Testis (tissue), 2 donors: ENCODE measurements at regions not wholly inside any gene's neighbourhood (a gene's known extent, or its start where the extent isn't known, plus 50 kb on each side); places are given as distances from the start of the nearest gene placed in this dataset.

Source experiments
- POLR2A ChIP-seq: fragments of 450-650 bp; IDR thresholded peaks from one replicate; pipeline ENCODE4 v1.6.1; 2017; ENCODE audit warnings: antibody characterized with exemption, mild to moderate bottlenecking, moderate library complexity
- TF ChIP-seq, protein P1 (sequence below), 3 experiments: fragments of 450-650 bp in 2 of 3; fragments of 200-600 bp in 1 of 3; sonication (generic) in 1 of 3; IDR thresholded peaks; one replicate each; pipeline ENCODE4 v1.5.1; 2016 to 2019; ENCODE audit warnings: antibody characterized with exemption in 3 of 3, mild to moderate bottlenecking in 2 of 3, moderate library complexity in 1 of 3

DNA sequence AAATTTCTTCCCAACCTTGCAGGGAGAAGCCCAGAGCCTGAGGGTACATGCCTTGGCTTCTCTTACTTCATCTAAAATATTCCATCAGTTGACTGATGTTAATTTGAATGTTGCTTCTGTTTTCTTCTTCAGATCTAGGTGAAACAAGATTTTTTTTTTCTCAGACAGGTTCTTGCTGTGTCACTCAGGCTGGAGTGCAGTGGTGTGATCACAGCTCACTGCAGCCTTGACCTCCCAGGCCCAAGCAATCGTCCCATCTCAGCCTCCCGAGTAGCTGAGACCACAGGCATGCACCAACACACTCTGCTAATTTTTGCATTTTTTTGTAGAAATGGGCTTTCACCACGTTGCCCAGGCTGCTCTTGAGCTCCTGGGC, 62.1 kb upstream of the KLF3 start:
- TF ChIP-seq, protein P1, sequence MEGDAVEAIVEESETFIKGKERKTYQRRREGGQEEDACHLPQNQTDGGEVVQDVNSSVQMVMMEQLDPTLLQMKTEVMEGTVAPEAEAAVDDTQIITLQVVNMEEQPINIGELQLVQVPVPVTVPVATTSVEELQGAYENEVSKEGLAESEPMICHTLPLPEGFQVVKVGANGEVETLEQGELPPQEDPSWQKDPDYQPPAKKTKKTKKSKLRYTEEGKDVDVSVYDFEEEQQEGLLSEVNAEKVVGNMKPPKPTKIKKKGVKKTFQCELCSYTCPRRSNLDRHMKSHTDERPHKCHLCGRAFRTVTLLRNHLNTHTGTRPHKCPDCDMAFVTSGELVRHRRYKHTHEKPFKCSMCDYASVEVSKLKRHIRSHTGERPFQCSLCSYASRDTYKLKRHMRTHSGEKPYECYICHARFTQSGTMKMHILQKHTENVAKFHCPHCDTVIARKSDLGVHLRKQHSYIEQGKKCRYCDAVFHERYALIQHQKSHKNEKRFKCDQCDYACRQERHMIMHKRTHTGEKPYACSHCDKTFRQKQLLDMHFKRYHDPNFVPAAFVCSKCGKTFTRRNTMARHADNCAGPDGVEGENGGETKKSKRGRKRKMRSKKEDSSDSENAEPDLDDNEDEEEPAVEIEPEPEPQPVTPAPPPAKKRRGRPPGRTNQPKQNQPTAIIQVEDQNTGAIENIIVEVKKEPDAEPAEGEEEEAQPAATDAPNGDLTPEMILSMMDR (IDR thresholded peaks at IDR 0.05): no peak
- TF ChIP-seq POLR2A: no peak
